Cardiac fibroblast (primary cell): ENCODE measurements at regions not wholly inside any gene's neighbourhood (a gene's known extent, or its start where the extent isn't known, plus 50 kb on each side); places are given as distances from the start of the nearest gene placed in this dataset.
"Not testable (repeated sequence)": the region's sequence is repeated elsewhere in the genome, so short reads cannot be mapped to it uniquely, and the experiment has no call there.

Source experiments
- DNase-seq, 2 donors: peaks; one replicate each; pipeline versions ENCODE4 v3.0.0 to v3.0.0-alpha.2; 2010; ENCODE audit warnings: low read depth in 2 of 2
- H3K4me3 ChIP-seq, 2 donors: replicated peaks in 1 of 2; 1 replicate in 1 of 2; 2 replicates in 1 of 2; pipeline ENCODE4 v1.5.1; 2011; ENCODE audit warnings: low read depth in 2 of 2, low read length in 2 of 2, mild to moderate bottlenecking in 2 of 2, moderate library complexity in 1 of 2
- TF ChIP-seq, protein P1 (sequence below): IDR thresholded peaks from one replicate; pipeline ENCODE4 v1.5.1; 2011; ENCODE audit warnings: low read depth, mild to moderate bottlenecking, low read length, inconsistent platforms

DNA sequence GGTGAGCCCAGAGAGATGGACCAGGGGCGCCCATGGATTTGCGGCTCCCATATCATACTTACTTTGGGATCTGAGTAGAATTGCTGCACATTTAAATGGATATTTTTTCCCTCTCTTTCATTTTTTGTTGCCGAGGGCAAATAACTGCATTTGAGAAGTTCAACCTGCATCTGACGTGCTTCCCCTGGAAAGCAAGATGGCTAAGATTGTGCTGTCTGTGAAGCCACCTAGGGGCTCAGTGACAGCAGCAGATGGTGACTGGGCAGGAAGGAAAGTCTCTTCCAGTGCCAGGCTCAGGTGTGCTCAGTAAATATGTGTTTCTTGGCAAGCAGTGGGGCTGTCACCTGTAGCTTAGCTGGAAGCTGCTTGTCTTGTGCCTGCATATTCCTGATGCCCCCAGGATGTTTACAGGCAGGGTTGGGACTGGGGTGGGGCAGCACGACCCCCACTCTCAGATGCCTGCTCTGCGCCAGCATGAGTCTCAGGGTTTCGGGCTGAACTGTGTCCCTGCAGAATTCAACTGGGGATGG lies 59.8 kb upstream of the ETV3 start:
- TF ChIP-seq, protein P1, sequence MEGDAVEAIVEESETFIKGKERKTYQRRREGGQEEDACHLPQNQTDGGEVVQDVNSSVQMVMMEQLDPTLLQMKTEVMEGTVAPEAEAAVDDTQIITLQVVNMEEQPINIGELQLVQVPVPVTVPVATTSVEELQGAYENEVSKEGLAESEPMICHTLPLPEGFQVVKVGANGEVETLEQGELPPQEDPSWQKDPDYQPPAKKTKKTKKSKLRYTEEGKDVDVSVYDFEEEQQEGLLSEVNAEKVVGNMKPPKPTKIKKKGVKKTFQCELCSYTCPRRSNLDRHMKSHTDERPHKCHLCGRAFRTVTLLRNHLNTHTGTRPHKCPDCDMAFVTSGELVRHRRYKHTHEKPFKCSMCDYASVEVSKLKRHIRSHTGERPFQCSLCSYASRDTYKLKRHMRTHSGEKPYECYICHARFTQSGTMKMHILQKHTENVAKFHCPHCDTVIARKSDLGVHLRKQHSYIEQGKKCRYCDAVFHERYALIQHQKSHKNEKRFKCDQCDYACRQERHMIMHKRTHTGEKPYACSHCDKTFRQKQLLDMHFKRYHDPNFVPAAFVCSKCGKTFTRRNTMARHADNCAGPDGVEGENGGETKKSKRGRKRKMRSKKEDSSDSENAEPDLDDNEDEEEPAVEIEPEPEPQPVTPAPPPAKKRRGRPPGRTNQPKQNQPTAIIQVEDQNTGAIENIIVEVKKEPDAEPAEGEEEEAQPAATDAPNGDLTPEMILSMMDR = no peak
- no peak for DNase-seq

DNA sequence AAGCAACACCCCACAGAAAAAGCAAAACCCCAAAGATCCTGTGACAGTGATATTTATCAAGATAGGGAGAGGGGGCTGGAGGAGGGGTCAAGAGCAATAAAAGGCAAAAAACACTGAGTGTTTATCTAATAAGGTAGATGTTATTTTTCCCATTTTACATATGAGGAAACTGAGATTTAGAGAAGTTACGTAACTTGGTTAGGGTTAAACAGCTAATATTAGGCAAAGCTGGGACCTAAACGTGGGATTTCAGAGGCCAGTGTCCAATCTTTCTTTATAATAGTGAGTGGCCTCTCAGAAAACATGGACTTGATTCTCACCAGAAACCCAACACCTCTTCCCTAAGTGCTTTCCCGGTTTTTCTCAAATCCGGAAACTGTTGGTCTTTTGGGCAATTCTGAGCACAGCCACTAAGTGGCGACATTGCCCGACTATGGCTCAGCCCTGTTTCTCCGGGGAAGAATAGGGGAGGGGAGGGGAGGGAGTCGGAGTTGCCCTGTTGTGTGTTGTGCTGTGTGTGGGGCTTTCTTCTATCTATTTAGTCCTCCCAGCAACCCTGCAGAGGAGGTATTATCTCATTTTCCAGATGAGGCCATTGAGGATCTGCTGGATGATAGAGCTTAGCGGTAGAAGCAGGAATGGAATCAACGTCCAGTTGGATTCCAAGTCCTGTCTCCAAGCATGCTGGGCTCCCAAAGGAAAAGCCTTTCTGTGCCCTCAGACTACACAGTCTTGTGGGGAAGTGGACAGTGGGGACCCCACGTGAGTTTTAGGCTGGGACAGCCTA lies 58.7 kb upstream of the ETV3 start:
- DNase-seq = peak; percentile 7 to 12
- not testable (repeated sequence) for H3K4me3 ChIP-seq
- TF ChIP-seq, protein P1 = peak; percentile 29

More for the DNA sequence above, 59.8 kb upstream of the ETV3 start:
- H3K4me3 ChIP-seq = no peak overlapping the region

DNA sequence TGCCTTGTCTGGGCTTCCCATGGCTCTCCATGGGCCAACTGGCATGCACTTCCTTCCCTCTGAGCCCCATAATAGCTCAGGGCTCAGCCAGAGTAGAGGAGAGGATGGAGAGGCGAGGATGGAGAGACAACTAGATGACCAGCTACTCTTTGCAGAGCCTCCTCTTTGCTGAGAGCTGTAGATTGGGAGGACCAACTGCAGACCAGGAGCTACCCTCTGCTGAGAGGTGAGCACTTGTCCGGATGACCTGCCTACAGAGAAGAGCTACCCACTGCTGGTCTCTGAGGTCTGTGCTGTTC lies 58.0 kb upstream of the ETV3 start:
- TF ChIP-seq, protein P1 = no peak
- H3K4me3 ChIP-seq = no peak overlapping the region
- no peak for DNase-seq

DNA sequence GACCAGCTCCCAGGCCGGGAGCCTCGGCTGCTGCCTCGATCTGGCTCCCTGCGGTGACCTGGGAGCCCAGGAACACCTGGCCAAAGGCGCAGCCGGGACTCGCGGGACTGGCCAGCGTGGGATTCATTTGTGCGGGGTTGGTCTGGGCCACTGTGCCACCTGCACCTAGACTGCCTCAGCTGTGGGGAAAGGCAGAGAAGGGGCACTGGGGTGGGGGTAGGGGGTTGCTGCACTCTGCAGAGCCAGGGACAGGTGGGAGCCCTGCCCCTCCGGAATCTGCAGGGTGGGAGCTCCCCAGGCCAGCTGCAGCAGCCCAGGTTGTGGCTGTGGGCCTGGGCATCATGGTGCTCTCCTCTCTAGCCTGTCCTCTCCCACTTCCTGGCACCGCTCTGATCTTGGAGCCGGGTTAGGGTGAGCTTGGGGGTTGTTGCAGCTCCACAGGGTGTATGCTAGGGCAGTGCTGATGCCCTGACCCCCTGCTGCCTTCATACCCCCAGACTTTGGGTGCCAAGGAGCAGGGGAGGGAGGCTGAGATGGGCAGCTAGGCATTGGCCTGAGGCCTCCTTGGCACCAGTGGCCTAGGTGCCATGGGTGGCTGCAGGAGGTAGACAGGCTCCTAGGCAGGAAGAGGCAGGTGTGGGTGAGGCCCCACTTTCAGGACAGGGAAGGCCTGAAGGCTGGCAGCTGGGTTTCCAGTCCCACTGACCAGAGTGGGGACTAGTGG lies 57.5 kb upstream of the ETV3 start:
- DNase-seq = no peak
- TF ChIP-seq, protein P1 = no peak
- H3K4me3 ChIP-seq = no peak overlapping the region

DNA sequence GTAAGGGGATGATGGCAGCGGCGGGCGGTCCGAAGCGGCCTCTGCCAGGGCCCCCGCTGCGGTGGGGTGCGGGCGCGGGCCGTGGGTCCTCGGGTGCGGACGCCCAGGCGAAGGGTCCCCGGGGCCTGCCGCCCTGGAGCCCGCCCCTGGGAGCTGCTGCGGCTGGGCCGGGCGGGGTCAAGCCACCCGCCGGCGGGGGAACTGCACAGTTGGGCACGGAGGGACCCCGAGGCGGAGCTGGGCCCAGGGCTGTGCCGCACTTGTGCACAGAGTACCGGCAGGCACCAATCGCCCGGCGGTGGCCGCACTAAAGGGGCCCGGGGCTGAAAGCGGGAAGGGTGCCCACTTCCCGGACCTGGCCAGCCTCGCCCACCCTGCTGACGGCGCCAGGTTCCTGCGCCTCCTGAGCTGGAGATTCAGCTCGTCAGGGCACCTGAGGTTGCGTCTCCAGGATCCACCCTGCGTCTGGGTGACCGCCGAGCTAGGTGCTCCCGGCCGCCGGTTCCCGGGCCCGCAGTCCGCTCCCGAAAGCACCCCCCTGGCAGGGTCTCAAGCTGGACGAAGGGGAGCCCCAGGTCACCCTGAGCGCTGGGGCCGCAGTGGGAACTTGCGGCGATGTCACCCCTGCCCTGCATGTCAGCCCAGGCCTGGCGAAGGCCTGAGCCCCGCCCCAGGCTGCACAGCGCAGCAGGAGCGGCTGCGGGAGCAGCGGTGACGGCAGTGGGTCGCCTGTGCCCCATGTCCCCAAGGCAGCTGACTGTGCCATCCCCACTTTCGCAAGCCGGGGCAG lies 56.7 kb upstream of the ETV3 start:
- no peak for DNase-seq
- TF ChIP-seq, protein P1 = no peak

DNA sequence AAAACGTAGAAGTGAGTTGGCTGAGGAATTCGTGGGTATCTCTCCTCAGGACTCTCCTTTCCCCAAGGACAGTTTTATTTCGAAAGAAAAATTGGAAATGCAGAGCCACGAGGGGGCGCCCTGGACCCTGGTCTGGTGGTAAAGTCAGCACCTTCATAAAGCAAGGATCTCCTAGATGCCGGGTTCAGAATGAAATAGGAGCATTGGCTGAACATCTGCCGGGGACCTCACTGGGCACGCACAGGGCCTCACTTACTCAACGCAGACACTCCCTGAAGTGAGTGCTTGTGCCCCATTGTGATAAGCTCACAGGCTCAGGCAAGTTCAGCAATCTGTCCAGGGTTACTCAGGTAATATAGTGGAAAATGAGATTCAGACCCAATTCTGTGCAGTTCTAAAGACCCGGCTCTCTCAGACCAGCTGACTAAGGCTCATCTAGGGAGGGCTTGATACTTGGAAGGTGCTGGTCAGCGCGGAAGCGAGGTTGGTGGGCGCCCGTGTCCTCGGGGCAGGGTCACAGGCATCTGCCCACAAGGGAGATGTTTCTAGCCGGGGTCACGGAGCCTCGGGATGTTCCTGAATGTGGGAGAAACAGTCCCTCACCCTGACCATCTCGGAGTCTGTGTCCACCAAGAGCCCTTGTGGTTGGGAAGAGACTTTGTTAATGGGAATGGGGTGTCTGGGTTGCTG lies 55.7 kb upstream of the ETV3 start:
- no peak overlapping the region for H3K4me3 ChIP-seq
- TF ChIP-seq, protein P1 = peak; percentile 64
- DNase-seq = peak; percentile 70 to 71

More for the DNA sequence above, 56.7 kb upstream of the ETV3 start:
- no peak overlapping the region for H3K4me3 ChIP-seq
